Endothelial cell of umbilical vein (primary cell): ENCODE measurements at regions not wholly inside any gene's neighbourhood (a gene's known extent, or its start where the extent isn't known, plus 50 kb on each side); places are given as distances from the start of the nearest gene placed in this dataset.

ENCODE experiments used
- BruUV-seq: library from RNA; stranded (reverse); fragments of 400-500 nt; replicated peaks from 2 replicates; lab custom pipeline; 2021; lab: Mats Ljungman, UMichigan
- CTCF ChIA-PET: fragments of 300-600, 350-600 bp; sonication (Branson Sonifier 250); formaldehyde crosslinking; loops from one replicate; lab custom pipeline; 2021; ENCODE audit warnings: antibody characterized with exemption, inconsistent platforms; lab: Charles Lee
- POLR2A ChIA-PET: fragments of 300-600, 350-600 bp; sonication (Branson Sonifier 250); formaldehyde crosslinking; loops from one replicate; lab custom pipeline; 2021; ENCODE audit warnings: antibody characterized with exemption, inconsistent platforms; lab: Charles Lee
- DNase-seq: peaks from one replicate; pipeline ENCODE4 v3.0.0-alpha.2; 2011; ENCODE audit warnings: low read depth, low spot score
- FAIRE-seq: peaks from 2 replicates; lab custom pipeline; 2011; peaks lifted over from hg19 to GRCh38; lab: Jason Lieb, UNC
- H2AFZ ChIP-seq: 2 replicates; pipeline ENCODE4 v1.6.0; 2012; ENCODE audit warnings: low read depth, low read length, control low read depth, inconsistent platforms
- H3K27ac ChIP-seq: 2 replicates; pipeline ENCODE4 v1.5.1; 2011; ENCODE audit warnings: low read depth, mild to moderate bottlenecking, control low read depth, low read length, moderate library complexity; ENCODE audit not compliant: insufficient read depth
- H3K27me3 ChIP-seq, 2 experiments: 2 replicates each; pipeline versions ENCODE4 v1.6.0 to v1.6.1; 2011; ENCODE audit warnings: low read length in 2 of 2, mixed read lengths in 1 of 2; ENCODE audit not compliant: control insufficient read depth in 2 of 2, insufficient read depth in 2 of 2
- H3K36me3 ChIP-seq, 2 experiments: 2 replicates in 1 of 2; 3 replicates in 1 of 2; pipeline ENCODE4 v1.5.1; 2011; ENCODE audit warnings: low read length in 2 of 2, mild to moderate bottlenecking in 1 of 2, moderate library complexity in 1 of 2; ENCODE audit not compliant: control insufficient read depth in 2 of 2, insufficient read depth in 2 of 2; ENCODE audit errors: extremely low read depth in 1 of 2
- H3K4me1 ChIP-seq: 3 replicates; pipeline ENCODE4 v1.5.1; 2011; ENCODE audit warnings: mild to moderate bottlenecking, low read length; ENCODE audit not compliant: control insufficient read depth, insufficient read depth; ENCODE audit errors: extremely low read depth
- H3K4me2 ChIP-seq: 2 replicates; pipeline ENCODE4 v1.6.1; 2011; ENCODE audit warnings: low read length, control low read depth, mixed read lengths; ENCODE audit not compliant: insufficient read depth
- H3K4me3 ChIP-seq, 3 experiments: fragments of 200-600 bp in 1 of 3; sonication (generic), shearing (Covaris generic) in 1 of 3; replicated peaks in 1 of 3; 2 replicates each; pipeline ENCODE4 v1.5.1; 2011 to 2016; ENCODE audit warnings: control low read depth in 3 of 3, low read length in 3 of 3, mild to moderate bottlenecking in 2 of 3, inconsistent platforms in 1 of 3, low read depth in 1 of 3, moderate library complexity in 1 of 3; ENCODE audit not compliant: insufficient read depth in 1 of 3
- H3K79me2 ChIP-seq: 2 replicates; pipeline ENCODE4 v1.6.0; 2012; ENCODE audit warnings: low read length, inconsistent platforms; ENCODE audit not compliant: control insufficient read depth, insufficient read depth
- H3K9ac ChIP-seq: replicated peaks from 2 replicates; pipeline ENCODE3; 2011; ENCODE audit warnings: low read length, control low read depth; ENCODE audit not compliant: insufficient read depth; ENCODE audit errors: extremely low read depth
- H3K9me1 ChIP-seq: replicated peaks from 3 replicates; pipeline ENCODE4 v1.6.0; 2011; ENCODE audit warnings: mild to moderate bottlenecking, low read length; ENCODE audit not compliant: control insufficient read depth, insufficient read depth; ENCODE audit errors: extremely low read depth
- H3K9me3 ChIP-seq: replicated peaks from 2 replicates; pipeline ENCODE4 v1.5.1; 2012; ENCODE audit warnings: low read length, inconsistent platforms; ENCODE audit not compliant: control insufficient read depth, insufficient read depth
- H4K20me1 ChIP-seq: replicated peaks from 2 replicates; pipeline ENCODE3; 2011; ENCODE audit warnings: mild to moderate bottlenecking, low read length; ENCODE audit not compliant: control insufficient read depth, insufficient read depth; ENCODE audit errors: extremely low read depth
- EZH2 ChIP-seq: IDR thresholded peaks from 2 replicates; pipeline ENCODE4 v1.6.1; 2012; ENCODE audit warnings: borderline replicate concordance, low read depth, mild to moderate bottlenecking, moderate library complexity, low read length, inconsistent platforms; ENCODE audit not compliant: severe bottlenecking
- FOS ChIP-seq: IDR thresholded peaks from 2 replicates; pipeline ENCODE4 v1.6.1; 2011; ENCODE audit warnings: mild to moderate bottlenecking, low read length, moderate library complexity, borderline replicate concordance; ENCODE audit not compliant: insufficient read depth
- GATA2 ChIP-seq: IDR thresholded peaks from 2 replicates; pipeline ENCODE4 v1.7.0; 2011; ENCODE audit warnings: low read depth, mild to moderate bottlenecking, moderate library complexity, mixed read lengths, low read length; ENCODE audit not compliant: insufficient read length, insufficient read depth
- JUN ChIP-seq: IDR thresholded peaks from 2 replicates; pipeline ENCODE4 v1.6.1; 2011; ENCODE audit warnings: borderline replicate concordance, low read depth; ENCODE audit not compliant: insufficient read length, insufficient read depth
- MYC ChIP-seq: IDR thresholded peaks from one replicate; pipeline ENCODE4 v1.6.1; 2011; ENCODE audit warnings: mild to moderate bottlenecking, low read depth, low read length
- POLR2A ChIP-seq: IDR thresholded peaks from 2 replicates; pipeline ENCODE4 v1.6.1; 2012; ENCODE audit warnings: low read depth, mild to moderate bottlenecking, control low read depth, low read length
- POLR2AphosphoS5 ChIP-seq: IDR thresholded peaks from 2 replicates; pipeline ENCODE4 v1.6.1; 2012; ENCODE audit warnings: low read depth, mild to moderate bottlenecking, control low read depth, low read length, moderate library complexity; ENCODE audit not compliant: insufficient read depth
- dilution Hi-C: fragments of 300-500 bp; cut with MboI; formaldehyde crosslinking; loops from one replicate; pipeline ENCODE4 v1.15.0; 2019; ENCODE audit warnings: low sequenced_read_pairs; ENCODE audit not compliant: extremely low pct_ligation_motif_present
- intact Hi-C: fragments of 100-400 bp; cut with micrococcal nuclease; formaldehyde crosslinking; loops from one replicate; pipeline ENCODE4 v1.10.0; 2022
- TF ChIP-seq, protein P1 (sequence below), 2 donors: IDR thresholded peaks; 1 replicate in 1 of 2; 2 replicates in 1 of 2; pipeline ENCODE4 v1.5.1; 2011; ENCODE audit warnings: low read length in 2 of 2, mild to moderate bottlenecking in 2 of 2, moderate library complexity in 2 of 2, control low read depth in 1 of 2, inconsistent platforms in 1 of 2, low read depth in 1 of 2; ENCODE audit not compliant: insufficient read depth in 1 of 2; ENCODE audit errors: extremely low read depth in 1 of 2
- TF ChIP-seq, protein P2 (sequence below): IDR thresholded peaks from 2 replicates; pipeline ENCODE4 v1.6.1; 2011; ENCODE audit not compliant: insufficient read depth, insufficient read length

DNA sequence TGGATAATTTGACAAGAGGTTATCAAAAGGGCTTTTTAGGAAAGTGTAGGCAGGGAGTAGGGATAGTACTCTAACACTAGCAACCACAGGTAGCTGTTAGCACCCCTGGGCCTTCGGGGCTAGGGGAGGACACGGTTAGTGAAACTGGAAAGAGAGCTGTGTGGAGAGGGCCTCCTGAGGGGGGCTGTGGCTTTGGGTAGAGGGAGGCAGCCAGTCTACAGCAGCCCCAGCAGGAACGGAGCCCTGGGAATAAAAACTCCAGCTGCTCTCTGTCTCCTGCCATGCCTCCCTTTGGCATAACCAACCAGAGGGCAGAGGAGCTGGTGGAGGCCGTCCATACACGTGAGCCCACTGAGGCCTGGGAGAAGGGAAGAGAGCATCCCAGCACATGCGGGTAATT, 223.2 kb downstream of the FOXD2 start:
- FAIRE-seq (no peak), DNase-seq (no peak)
- TF ChIP-seq, protein P1, sequence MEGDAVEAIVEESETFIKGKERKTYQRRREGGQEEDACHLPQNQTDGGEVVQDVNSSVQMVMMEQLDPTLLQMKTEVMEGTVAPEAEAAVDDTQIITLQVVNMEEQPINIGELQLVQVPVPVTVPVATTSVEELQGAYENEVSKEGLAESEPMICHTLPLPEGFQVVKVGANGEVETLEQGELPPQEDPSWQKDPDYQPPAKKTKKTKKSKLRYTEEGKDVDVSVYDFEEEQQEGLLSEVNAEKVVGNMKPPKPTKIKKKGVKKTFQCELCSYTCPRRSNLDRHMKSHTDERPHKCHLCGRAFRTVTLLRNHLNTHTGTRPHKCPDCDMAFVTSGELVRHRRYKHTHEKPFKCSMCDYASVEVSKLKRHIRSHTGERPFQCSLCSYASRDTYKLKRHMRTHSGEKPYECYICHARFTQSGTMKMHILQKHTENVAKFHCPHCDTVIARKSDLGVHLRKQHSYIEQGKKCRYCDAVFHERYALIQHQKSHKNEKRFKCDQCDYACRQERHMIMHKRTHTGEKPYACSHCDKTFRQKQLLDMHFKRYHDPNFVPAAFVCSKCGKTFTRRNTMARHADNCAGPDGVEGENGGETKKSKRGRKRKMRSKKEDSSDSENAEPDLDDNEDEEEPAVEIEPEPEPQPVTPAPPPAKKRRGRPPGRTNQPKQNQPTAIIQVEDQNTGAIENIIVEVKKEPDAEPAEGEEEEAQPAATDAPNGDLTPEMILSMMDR (IDR thresholded peaks at IDR 0.05; ENCODE audit: extremely low read depth in 1 of 2, insufficient read depth in 1 of 2, low read depth in 1 of 2, low read length in 2 of 2), result no peak
- no peak for TF ChIP-seq GATA2
- no peak for TF ChIP-seq EZH2
- TF ChIP-seq MYC, result no peak
- no peak for TF ChIP-seq POLR2A
- no peak for TF ChIP-seq JUN
- TF ChIP-seq, protein P2, sequence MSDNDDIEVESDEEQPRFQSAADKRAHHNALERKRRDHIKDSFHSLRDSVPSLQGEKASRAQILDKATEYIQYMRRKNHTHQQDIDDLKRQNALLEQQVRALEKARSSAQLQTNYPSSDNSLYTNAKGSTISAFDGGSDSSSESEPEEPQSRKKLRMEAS, result no peak
- no peak for TF ChIP-seq FOS
- no peak for TF ChIP-seq POLR2AphosphoS5
- Histone ChIP-seq H3K4me1 (peaks cover 13% of the 10 kb centered on the region), H3K27ac (no peak overlapping the region), H3K36me3 (no peaks in the 10 kb centered on the region), H3K4me2 (no peak overlapping the region), H2AFZ (no peak overlapping the region), H3K79me2 (no peaks in the 10 kb centered on the region), H3K27me3 (no peaks in the 10 kb centered on the region), H3K4me3 (no peak overlapping the region), H3K9ac (no peak overlapping the region), H4K20me1 (no peaks in the 10 kb centered on the region), H3K9me3 (no peaks in the 10 kb centered on the region), H3K9me1 (no peaks in the 10 kb centered on the region)
- dilution Hi-C loops, result no loop called here
- POLR2A ChIA-PET, result no interaction called here
- intact Hi-C loops, result no loop called here
- CTCF ChIA-PET, result interaction anchor here (1.5 kb wide), 1 partner anchor 13 kb away, joined by 3 read pairs; no protein-coding TSS in a partner anchor
- no TSS peak for BruUV-seq
